GM19468 (cell line): ENCODE measurements at regions not wholly inside any gene's neighbourhood (a gene's known extent, or its start where the extent isn't known, plus 50 kb on each side); places are given as distances from the start of the nearest gene placed in this dataset.

Experiments used
- ATAC-seq: cut with Tn5 transposase; IDR thresholded peaks from one replicate; pipeline ENCODE4 v1.9.1; 2021; ENCODE audit warnings: mild to moderate bottlenecking, moderate library complexity, moderate number of reproducible peaks; ENCODE audit not compliant: unreplicated experiment; ENCODE audit errors: extremely low read depth

- no peak for ATAC-seq
These were observed 508.2 kb downstream of the METTL15 start for GRCh38 chr11:28616160-28616965.

DNA sequence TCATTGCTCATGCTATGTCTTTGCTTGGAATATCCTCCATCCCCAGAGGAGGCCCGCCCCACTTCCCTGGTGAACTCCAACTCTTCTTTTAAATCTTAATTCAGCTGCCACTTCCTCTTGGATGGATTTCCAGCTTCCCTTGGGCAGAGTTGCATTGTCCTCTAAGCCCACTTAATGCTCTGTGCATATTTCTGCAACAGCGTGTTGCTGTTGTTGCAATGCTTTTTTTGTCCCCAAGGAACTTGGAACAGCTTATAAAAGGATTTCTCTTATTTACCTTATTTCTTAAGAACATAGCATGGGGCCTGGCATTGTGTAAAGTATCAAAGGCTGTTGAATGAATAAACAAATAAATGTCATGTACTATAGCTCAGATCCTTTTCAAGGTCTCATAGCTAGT lies 507.4 kb downstream of the METTL15 start:
- no peak for ATAC-seq

DNA sequence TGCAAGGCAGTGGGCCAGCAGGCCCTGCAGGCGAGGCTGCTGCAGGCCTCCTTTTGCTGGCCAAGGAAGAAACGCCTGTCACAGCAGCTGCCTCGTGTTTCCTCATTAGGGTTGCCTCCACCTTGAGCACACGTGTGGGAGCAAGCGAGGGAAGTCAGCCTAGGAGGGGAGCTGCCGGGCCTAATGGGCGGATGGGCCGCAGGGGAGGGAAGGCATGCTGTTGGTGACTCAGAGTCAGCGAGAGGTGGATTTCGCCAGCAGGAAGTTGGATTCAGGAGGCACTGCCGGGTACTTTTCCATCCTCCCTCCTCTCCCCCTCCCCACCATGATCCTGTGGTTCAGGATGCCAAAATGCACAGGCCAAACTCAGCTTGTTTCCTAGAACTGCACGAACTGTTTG lies 498.7 kb downstream of the METTL15 start:
- no peak for ATAC-seq

DNA sequence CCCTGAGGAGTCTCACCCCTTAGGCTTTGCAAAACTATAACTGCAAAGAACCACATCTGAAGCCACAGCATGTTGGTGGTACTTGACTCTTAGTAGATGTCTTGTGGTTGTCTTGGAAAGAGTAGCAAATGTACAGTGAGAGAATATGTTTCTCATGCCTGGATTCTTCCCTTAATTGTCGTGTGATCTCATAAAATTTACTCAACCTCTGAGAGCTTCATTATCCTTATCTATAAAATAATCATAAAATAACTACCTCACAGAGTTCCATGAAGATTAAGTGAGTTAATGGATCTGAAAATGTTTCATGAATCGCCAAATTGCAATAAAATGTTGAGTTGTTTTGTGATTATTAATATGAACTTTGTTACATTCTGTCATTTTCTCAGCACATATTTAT lies 491.5 kb downstream of the METTL15 start:
- no peak for ATAC-seq

DNA sequence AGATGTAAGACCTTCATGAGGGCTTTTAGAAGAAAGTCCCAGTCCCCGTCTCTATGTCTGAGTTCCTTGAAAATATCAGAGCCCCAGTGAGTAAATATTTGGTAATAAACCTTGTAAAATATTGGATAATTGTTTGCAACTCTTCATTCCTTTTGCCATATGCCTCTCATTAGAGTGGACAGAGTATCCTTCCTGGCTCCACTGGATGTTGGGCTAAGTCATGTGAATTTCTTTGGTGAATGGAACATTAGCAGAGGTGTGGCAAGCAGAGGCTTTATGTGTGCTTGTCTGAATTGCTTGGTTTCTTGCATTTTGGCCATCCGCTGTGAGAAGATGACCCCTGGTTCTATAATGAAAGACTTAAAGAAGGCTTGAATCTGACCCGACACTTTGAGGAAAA lies 490.3 kb downstream of the METTL15 start:
- ATAC-seq, result no peak

DNA sequence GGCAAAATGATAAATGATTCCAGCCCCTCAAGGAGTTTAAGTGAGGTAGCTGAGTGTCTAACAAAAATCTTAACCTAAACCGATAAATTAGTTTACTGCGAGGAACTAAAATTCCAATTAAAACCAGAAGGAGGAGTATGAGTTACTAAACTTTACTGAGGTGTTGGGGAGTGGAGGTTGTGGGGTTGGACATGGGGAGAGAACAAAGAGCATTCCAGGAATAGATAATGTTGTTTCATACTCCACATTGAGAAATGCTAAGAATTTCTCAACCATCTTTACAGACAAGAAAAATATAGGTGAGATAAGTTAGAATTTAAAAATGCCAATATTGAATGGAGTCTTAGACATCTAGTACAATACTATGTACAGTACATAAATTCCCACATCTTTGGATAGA lies 488.6 kb downstream of the METTL15 start:
- no peak for ATAC-seq

GRCh38 chr11:28592141-28592540 lies 484.0 kb downstream of the METTL15 start:
- ATAC-seq, result no peak

DNA sequence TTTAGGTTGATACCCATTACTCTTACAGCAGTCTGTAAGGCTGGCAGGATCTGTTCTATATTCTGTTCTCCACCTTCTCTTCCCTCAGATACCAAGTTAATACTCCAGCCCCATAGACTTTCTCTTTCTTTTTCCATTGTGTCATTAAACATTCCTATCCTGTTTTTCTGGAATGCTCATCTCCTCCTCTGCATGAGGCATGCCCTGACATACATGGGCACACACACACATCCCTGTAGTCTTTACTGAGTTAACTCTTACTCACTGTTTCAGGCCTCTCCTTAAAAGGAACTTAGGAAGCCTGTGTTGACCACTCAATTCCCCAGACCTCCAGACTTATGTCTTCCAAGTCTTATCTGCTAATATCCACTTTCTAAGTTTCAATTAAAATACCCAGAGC lies 476.8 kb downstream of the METTL15 start:
- ATAC-seq, result no peak

GRCh38 chr11:28582506-28582905 lies 474.3 kb downstream of the METTL15 start:
- ATAC-seq, result no peak

DNA sequence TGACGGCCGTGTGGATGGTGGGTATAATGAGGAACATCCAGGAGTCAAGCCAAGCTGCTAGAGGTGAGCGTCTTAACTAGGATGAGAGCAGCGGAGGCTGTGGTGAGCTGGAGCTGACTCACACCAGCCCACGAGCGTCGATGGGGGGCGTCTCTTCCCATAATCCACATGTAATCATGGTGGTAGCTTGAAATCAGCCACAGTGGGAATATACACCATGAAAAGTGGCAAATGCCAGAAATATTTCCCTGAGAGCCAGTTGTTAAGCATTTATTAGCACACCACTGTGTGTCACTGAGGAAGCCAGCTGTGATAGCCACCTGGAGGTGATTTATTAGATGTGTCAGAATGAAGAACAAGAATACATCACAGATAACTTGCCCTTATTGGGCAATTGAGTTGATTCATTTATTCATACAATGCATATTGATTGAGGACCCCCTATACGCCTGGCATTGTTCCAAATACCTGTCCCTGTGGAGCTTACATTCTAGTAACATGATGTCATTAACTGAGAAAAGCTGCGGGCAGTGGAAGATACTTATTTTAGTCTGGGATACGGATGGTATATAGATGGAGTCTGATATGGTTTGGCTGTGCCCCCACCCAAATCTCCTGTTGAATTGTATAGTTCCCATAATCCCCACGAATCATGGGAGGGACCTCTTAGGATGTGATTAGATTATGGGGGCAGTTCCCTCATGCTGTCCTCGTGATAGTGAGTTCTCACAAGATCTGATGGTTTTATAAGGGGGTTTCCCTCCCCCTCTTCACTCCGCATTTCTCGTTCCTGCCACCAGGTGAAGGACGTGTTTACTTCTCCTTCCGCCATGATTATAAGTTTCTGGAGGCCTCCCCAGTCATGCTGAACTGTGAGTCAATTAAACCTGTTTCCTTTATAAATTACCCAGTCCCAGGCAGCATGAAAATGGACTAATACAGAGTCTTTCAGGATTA lies 473.4 kb downstream of the METTL15 start:
- no peak for ATAC-seq

DNA sequence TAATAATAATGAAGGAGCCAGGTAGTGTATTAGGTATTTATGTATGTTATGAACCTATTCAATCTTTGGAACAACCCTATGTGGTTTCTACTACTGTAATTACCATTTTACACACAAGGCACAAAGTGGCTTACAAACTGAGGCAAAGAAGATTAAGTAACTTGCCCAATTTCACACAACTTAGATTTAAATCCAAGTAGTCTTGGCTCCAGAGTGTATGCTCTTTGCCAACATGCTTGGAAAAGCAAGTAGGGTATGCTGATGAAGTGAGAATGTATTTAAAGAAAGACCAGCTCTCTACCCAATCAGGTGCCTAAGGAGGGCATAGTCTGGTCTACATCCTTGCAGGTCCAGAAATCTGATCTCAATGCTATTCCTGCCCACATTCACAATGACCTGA lies 463.2 kb downstream of the METTL15 start:
- no peak for ATAC-seq

DNA sequence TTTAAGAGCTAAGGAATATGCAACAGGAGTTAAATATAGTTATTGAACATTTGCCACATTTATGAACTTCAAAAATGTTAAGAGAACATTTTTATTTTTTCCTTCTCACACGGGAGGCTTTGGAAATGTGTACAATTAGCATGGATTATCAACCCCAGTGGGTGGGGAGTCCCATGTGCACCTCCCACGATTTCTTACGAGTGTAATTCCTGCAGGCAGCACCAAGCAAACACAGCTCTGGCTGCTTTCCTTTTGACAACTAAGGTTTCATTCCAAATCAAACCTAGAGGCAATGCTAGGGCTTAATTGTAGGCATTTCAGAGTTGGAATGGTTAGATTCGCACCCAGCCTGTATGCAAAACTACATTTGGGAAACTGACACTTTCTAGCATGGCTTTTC lies 460.9 kb downstream of the METTL15 start:
- no peak for ATAC-seq

DNA sequence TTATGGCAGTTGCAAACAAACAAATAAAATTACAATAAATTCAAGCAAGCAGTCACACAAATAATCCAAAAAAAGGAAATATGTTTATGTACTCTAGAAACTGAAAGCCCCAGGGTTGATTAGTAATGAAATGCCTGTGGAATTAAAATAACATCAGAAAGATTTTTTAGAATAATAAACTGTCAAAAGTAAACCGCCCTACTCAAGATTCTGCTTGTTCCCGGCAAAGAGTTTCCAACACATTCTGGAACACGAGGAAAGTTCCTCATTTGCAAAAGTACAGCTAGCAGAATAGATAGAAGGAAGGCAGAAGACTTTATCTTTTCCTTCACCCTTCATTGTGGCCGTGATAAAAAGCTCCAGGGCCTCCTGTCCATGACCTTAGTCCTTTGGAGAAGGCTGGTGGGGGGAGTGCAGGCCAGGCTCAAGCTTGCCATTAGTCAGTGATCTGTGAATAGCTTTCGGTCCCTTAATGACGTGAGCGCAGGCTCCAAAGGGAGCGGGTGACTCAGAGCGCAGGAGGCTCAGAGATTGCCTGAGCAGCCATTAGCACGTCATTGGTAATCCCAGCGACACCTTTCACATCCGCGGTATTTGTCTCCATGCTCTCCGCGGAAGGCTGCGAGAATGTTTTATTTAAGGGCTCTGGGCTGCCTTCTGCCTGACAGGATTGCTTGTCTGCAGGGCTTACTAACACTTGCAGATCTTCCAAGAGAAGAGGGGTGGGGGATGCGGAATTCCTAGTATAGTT lies 458.3 kb downstream of the METTL15 start:
- no peak for ATAC-seq

GRCh38 chr11:28559492-28559891 lies 451.3 kb downstream of the METTL15 start:
- no peak for ATAC-seq

DNA sequence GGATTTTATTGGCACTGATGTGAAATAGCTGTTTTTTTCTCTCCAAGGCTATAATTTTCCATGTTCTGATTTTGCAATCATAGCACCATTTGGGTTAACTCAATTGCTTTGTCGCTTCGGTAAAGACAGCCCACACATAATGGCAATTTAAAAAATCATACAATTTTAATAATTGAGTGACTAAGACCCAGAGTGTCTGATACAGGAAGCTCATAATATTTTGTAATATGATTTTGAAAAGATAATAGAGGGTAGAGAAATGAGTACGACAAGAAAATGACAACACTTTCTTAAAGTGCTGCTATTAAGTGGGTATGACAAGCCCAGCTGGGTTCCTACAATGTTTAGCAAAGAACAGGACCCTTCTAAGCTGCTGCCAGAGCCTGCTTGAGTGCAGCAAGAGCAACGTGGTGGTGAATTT lies 439.1 kb downstream of the METTL15 start:
- no peak for ATAC-seq

GRCh38 chr11:28545536-28545935 lies 437.3 kb downstream of the METTL15 start:
- no peak for ATAC-seq

DNA sequence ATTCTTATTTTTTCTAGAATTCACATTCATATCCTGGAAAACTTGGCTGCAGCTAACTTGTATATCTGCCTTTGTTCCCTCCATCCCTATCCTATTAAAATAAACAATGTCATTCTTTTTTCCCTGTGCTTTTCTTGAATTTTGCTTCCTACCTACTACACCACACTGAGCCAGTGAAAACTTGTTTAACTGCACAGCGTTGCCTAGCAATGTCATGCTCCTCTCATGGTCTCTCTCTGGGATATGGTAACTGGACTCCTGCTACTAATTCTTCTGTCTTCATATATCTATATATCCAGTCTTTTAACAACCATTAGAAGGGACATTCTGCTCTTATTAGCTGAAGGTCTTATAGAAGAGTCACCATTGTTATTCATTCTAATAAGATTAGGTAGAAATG lies 434.4 kb downstream of the METTL15 start:
- ATAC-seq, result no peak

DNA sequence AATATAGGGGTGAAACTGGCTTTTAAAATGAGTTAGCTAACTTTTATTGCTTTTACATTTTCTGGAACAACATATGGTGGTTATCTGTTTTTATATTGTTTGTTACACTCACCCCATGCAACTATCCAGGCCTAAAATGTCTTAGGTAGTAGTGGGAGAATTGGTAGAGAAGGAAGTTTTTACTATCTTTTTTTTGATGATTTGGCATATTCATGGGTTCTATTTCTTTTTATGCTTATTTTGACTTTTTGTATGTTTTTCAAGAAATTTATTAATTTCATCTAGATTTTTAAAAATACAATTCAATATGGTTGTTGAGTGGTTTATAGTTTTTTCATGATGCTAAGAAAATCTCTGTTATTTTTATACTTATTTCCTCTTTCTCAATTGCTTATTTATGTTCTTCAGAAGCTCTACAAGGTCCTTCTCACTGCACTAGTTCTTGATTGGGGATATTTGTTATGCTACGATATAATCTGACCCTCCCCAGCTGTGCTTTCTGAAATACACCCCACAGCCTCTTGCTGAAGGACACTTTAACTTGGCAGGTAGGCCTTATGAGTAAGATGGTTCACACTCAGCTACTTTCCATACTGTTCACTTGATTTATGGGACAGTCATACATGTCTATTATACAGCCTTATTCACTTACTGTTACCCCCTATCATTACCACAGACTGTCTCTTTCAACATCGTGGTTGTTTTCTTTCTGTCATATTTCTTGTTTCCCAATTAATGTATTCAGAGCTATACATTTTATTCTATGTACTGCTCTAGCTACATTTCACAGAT lies 431.2 kb downstream of the METTL15 start:
- no peak for ATAC-seq

- no peak for ATAC-seq
These were observed 429.6 kb downstream of the METTL15 start for GRCh38 chr11:28537822-28538221.
